Astrocyte (in vitro differentiated cells and primary cell): ENCODE measurements at regions not wholly inside any gene's neighbourhood (a gene's known extent, or its start where the extent isn't known, plus 50 kb on each side); places are given as distances from the start of the nearest gene placed in this dataset.

Source experiments
- DNase-seq: peaks from one replicate; pipeline ENCODE4 v3.0.0-alpha.2; 2010; ENCODE audit warnings: low read depth
- FAIRE-seq: peaks from 2 replicates; lab custom pipeline; 2011; peaks lifted over from hg19 to GRCh38; lab: Jason Lieb, UNC
- H2AFZ ChIP-seq: 2 replicates; pipeline ENCODE4 v1.6.0; 2012; ENCODE audit warnings: low read depth, low read length, inconsistent platforms
- H3K27ac ChIP-seq: 2 replicates; pipeline ENCODE4 v1.5.1; 2011; ENCODE audit warnings: low read depth, low read length, inconsistent platforms
- H3K27me3 ChIP-seq: 2 replicates; pipeline ENCODE4 v1.6.0; 2011; ENCODE audit warnings: low read length, inconsistent platforms; ENCODE audit not compliant: insufficient read depth
- H3K36me3 ChIP-seq: 2 replicates; pipeline ENCODE4 v1.5.1; 2011; ENCODE audit warnings: low read length, inconsistent platforms; ENCODE audit not compliant: insufficient read depth
- H3K4me1 ChIP-seq: 2 replicates; pipeline ENCODE4 v1.5.1; 2011; ENCODE audit warnings: low read length, inconsistent platforms; ENCODE audit not compliant: insufficient read depth
- H3K4me2 ChIP-seq: 2 replicates; pipeline ENCODE4 v1.6.0; 2012; ENCODE audit warnings: low read length, inconsistent platforms
- H3K4me3 ChIP-seq: 2 replicates; pipeline ENCODE4 v1.5.1; 2011; ENCODE audit warnings: low read depth, mild to moderate bottlenecking, low read length, inconsistent platforms; ENCODE audit not compliant: insufficient read depth
- H3K79me2 ChIP-seq: 2 replicates; pipeline ENCODE4 v1.6.0; 2012; ENCODE audit warnings: mild to moderate bottlenecking, low read length, inconsistent platforms; ENCODE audit not compliant: insufficient read depth
- H3K9ac ChIP-seq: 2 replicates; pipeline ENCODE4 v1.6.0; 2012; ENCODE audit warnings: mild to moderate bottlenecking, low read length, inconsistent platforms
- H3K9me3 ChIP-seq: 2 replicates; pipeline ENCODE4 v1.5.1; 2012; ENCODE audit warnings: low read depth, mild to moderate bottlenecking, low read length, inconsistent platforms; ENCODE audit not compliant: insufficient read depth
- H4K20me1 ChIP-seq: 2 replicates; pipeline ENCODE4 v1.6.0; 2012; ENCODE audit warnings: low read length, inconsistent platforms; ENCODE audit not compliant: insufficient read depth
- H3K27ac Mint-ChIP-seq: one replicate; pipeline ENCODE4 v1.8.0; 2021; ENCODE audit warnings: mild to moderate bottlenecking, mixed read lengths; ENCODE audit not compliant: unreplicated experiment
- H3K27me3 Mint-ChIP-seq: one replicate; pipeline ENCODE4 v1.8.0; 2021; ENCODE audit warnings: low read depth, mixed read lengths; ENCODE audit not compliant: unreplicated experiment
- H3K36me3 Mint-ChIP-seq: one replicate; pipeline ENCODE4 v1.8.0; 2021; ENCODE audit warnings: low read depth, mixed read lengths; ENCODE audit not compliant: unreplicated experiment
- H3K4me1 Mint-ChIP-seq: one replicate; pipeline ENCODE4 v1.8.0; 2021; ENCODE audit warnings: low read depth, mixed read lengths; ENCODE audit not compliant: unreplicated experiment
- H3K4me3 Mint-ChIP-seq: one replicate; pipeline ENCODE4 v1.8.0; 2021; ENCODE audit warnings: mild to moderate bottlenecking, moderate library complexity, mixed read lengths; ENCODE audit not compliant: unreplicated experiment
- H3K9me3 Mint-ChIP-seq: one replicate; pipeline ENCODE4 v1.8.0; 2021; ENCODE audit warnings: mild to moderate bottlenecking, mixed read lengths; ENCODE audit not compliant: unreplicated experiment
- CTCF ChIP-seq: IDR thresholded peaks from 2 replicates; pipeline ENCODE4 v1.5.1; 2011; ENCODE audit warnings: low read depth, mild to moderate bottlenecking, inconsistent platforms, low read length, moderate library complexity; ENCODE audit not compliant: insufficient read depth
- EZH2 ChIP-seq: IDR thresholded peaks from 2 replicates; pipeline ENCODE4 v1.6.1; 2012; ENCODE audit warnings: mild to moderate bottlenecking, low read length, inconsistent platforms; ENCODE audit not compliant: insufficient read depth

- no peak for DNase-seq
- no peaks in the 10 kb centered on the region for H3K4me1 Mint-ChIP-seq
- H3K9me3 Mint-ChIP-seq, result no peaks in the 10 kb centered on the region
- H3K4me3 ChIP-seq, result no peak overlapping the region
- H3K4me2 ChIP-seq, result no peak overlapping the region
- TF ChIP-seq CTCF (no peak), EZH2 (no peak)
- no peak overlapping the region for H3K9ac ChIP-seq
- H3K36me3 ChIP-seq, result no peaks in the 10 kb centered on the region
- H3K27me3 ChIP-seq, result no peaks in the 10 kb centered on the region
- H3K27ac ChIP-seq, result no peak overlapping the region
- H3K27me3 Mint-ChIP-seq, result no peaks in the 10 kb centered on the region
- no peaks in the 10 kb centered on the region for H3K36me3 Mint-ChIP-seq
- no peaks in the 10 kb centered on the region for H3K4me1 ChIP-seq
- no peaks in the 10 kb centered on the region for H4K20me1 ChIP-seq
- H3K27ac Mint-ChIP-seq, result no peak overlapping the region
- FAIRE-seq, result no peak
- no peak overlapping the region for H2AFZ ChIP-seq
- H3K4me3 Mint-ChIP-seq, result no peak overlapping the region
- H3K79me2 ChIP-seq, result no peaks in the 10 kb centered on the region
- H3K9me3 ChIP-seq, result no peaks in the 10 kb centered on the region
Measured at GRCh38 chr2:187924293-187924692, 367.4 kb upstream of the GULP1 start.

GRCh38 chr2:187934236-187934635, 357.4 kb upstream of the GULP1 start:
- no peak overlapping the region for H3K9ac ChIP-seq
- FAIRE-seq, result no peak
- no peak overlapping the region for H3K4me3 Mint-ChIP-seq
- no peak overlapping the region for H3K27ac ChIP-seq
- peaks cover 2% of the 10 kb centered on the region for H3K9me3 ChIP-seq
- H3K79me2 ChIP-seq, result no peaks in the 10 kb centered on the region
- H3K36me3 ChIP-seq, result no peaks in the 10 kb centered on the region
- TF ChIP-seq CTCF (no peak), EZH2 (no peak)
- no peaks in the 10 kb centered on the region for H3K36me3 Mint-ChIP-seq
- H3K4me1 ChIP-seq, result no peaks in the 10 kb centered on the region
- H3K4me1 Mint-ChIP-seq, result no peaks in the 10 kb centered on the region
- H2AFZ ChIP-seq, result no peak overlapping the region
- H3K27ac Mint-ChIP-seq, result no peak overlapping the region
- H4K20me1 ChIP-seq, result no peaks in the 10 kb centered on the region
- H3K9me3 Mint-ChIP-seq, result no peaks in the 10 kb centered on the region
- no peak overlapping the region for H3K4me2 ChIP-seq
- H3K4me3 ChIP-seq, result no peak overlapping the region
- peaks cover 1% of the 10 kb centered on the region for H3K27me3 Mint-ChIP-seq
- DNase-seq, result no peak
- H3K27me3 ChIP-seq, result no peaks in the 10 kb centered on the region

- Histone ChIP-seq H3K4me2 (no peak overlapping the region), H3K79me2 (no peaks in the 10 kb centered on the region), H3K27ac (no peak overlapping the region), H3K36me3 (no peaks in the 10 kb centered on the region), H3K9ac (no peak overlapping the region), H2AFZ (no peak overlapping the region), H3K9me3 (peaks cover 2% of the 10 kb centered on the region), H4K20me1 (no peaks in the 10 kb centered on the region), H3K4me3 (no peak overlapping the region), H3K4me1 (no peaks in the 10 kb centered on the region), H3K27me3 (no peaks in the 10 kb centered on the region)
- Mint-ChIP-seq H3K9me3 (no peaks in the 10 kb centered on the region), H3K36me3 (no peaks in the 10 kb centered on the region), H3K4me1 (no peaks in the 10 kb centered on the region), H3K4me3 (no peak overlapping the region), H3K27me3 (peaks cover 1% of the 10 kb centered on the region), H3K27ac (no peak overlapping the region)
- DNase-seq, result no peak
- FAIRE-seq, result no peak
- TF ChIP-seq CTCF (no peak), EZH2 (no peak)
Measured at GRCh38 chr2:187934692-187935091, 357.0 kb upstream of the GULP1 start.
